Esophagus squamous epithelium (tissue), 4 donors: ENCODE measurements at regions not wholly inside any gene's neighbourhood (a gene's known extent, or its start where the extent isn't known, plus 50 kb on each side); places are given as distances from the start of the nearest gene placed in this dataset.

Experiments
- POLR2A ChIP-seq, 4 donors: fragments of 450-650 bp; IDR thresholded peaks; one replicate each; pipeline ENCODE4 v1.6.1; 2017; ENCODE audit warnings: antibody characterized with exemption in 4 of 4, mild to moderate bottlenecking in 4 of 4, moderate library complexity in 3 of 4
- TF ChIP-seq, protein P1 (sequence below), 6 experiments: fragments of 450-650 bp in 4 of 6; fragments of 200-600 bp in 2 of 6; sonication (generic) in 2 of 6; IDR thresholded peaks; one replicate each; pipeline ENCODE4 v1.5.1; 2016 to 2019; ENCODE audit warnings: antibody characterized with exemption in 6 of 6, mild to moderate bottlenecking in 4 of 6, moderate library complexity in 4 of 6

DNA sequence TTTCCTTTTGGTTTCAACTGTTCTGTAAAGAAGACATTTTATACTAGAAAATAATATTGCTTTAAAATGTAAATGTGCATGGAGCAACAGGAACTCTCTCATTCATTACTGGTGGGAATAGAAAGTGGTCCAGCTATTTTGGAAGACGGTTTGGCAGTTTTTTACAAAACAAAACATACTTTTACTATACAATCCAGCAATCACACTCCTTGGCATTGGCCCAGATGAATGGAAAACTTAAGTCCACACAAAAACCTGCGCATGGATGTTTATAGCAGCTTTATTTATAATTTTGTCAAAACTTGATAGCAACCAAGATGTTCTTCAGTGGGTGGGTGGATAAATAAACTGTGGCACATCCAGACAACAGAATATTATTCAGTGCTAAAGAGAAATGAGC lies 49.9 kb upstream of the SEPTIN5 start:
- TF ChIP-seq, protein P1, sequence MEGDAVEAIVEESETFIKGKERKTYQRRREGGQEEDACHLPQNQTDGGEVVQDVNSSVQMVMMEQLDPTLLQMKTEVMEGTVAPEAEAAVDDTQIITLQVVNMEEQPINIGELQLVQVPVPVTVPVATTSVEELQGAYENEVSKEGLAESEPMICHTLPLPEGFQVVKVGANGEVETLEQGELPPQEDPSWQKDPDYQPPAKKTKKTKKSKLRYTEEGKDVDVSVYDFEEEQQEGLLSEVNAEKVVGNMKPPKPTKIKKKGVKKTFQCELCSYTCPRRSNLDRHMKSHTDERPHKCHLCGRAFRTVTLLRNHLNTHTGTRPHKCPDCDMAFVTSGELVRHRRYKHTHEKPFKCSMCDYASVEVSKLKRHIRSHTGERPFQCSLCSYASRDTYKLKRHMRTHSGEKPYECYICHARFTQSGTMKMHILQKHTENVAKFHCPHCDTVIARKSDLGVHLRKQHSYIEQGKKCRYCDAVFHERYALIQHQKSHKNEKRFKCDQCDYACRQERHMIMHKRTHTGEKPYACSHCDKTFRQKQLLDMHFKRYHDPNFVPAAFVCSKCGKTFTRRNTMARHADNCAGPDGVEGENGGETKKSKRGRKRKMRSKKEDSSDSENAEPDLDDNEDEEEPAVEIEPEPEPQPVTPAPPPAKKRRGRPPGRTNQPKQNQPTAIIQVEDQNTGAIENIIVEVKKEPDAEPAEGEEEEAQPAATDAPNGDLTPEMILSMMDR (IDR thresholded peaks at IDR 0.05) = no peak
- no peak for TF ChIP-seq POLR2A (IDR thresholded peaks at IDR 0.05)
